ENCODE measurements at regions not wholly inside any gene's neighbourhood (a gene's known extent, or its start where the extent isn't known, plus 50 kb on each side); places are given as distances from the start of the nearest gene placed in this dataset.

DNA sequence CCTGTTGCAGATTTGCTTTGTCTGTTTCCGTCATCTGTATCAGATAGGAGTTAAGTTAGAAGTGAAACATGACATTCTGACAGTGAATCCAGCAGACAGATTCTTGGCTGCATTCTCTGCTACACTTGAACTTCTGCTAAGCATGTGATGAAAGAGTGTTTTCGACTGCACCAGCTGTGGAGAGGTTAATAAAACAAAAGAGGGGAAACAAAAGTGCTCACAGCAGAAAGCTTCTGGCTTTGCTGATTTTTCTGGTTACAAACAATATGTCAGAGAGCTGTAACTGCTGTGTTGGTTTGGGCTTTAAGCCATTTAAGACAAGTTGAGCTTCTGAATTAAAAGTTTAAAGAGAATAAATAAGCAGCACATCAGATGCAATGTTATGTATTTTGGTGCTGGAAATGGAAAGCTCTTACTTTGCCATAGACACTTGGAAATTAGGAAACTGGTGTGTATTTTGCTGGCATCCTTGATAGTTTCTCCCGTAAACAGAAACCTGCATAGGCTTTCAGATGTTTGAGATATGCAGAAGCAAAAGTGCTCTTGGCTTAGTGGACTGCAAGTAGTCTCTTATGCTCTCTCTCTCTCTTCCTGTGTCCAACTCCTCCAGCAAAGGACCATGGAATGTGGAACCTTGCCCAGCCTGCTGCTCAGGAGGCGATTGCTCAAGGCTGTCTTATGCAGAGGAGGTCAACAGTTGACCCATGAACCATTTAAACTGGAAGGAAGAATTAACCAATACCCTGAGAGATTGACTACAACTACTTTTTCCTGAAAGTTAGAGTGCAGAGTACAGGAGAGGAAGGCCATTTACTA is 104.9 kb downstream of the RPS12 start:
- TF ChIP-seq SUZ12 (IDR thresholded peaks at IDR 0.05; ENCODE audit: extremely low read depth, insufficient read depth, insufficient read length) (no peak), YY1 (IDR thresholded peaks at IDR 0.05; ENCODE audit: insufficient read depth, insufficient read length) (no peak), ZNF274 (IDR thresholded peaks at IDR 0.05; ENCODE audit: low read depth, low read length) (no peak)
- H3K9me3 ChIP-seq (ENCODE audit: insufficient read depth, low read length) = no peaks in the 10 kb centered on the region
- H3K4me3 ChIP-seq (ENCODE audit: insufficient read length, low read depth) = no peak overlapping the region

DNA sequence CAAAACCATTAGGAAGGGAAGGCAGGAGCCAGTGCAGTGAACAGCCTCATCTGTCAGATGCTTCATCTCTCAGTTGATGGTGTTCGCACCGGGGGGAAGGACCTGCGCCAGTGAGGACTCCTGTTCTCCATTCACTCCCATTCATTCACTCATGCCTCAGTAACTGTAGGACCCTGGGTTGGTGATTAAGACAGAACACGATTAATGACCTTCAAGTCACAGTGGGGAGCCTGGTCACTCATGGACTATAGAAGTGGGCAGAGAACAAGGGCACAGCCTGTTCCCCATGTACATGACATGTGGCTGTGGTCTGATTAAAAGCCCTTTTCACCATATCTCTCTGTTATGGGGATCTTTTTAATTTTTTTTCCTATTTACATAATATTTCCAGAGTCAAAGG is 113.3 kb downstream of the RPS12 start:
- Histone ChIP-seq H3K27me3 (ENCODE audit: insufficient read depth, insufficient read length) (no peaks in the 10 kb centered on the region), H3K4me1 (ENCODE audit: insufficient read depth, insufficient read length) (no peaks in the 10 kb centered on the region), H3K9ac (ENCODE audit: insufficient read length, low read depth) (no peak overlapping the region), H3K36me3 (ENCODE audit: insufficient read depth, insufficient read length, low read length) (no peaks in the 10 kb centered on the region), H3K9me3 (ENCODE audit: insufficient read depth, low read length) (no peaks in the 10 kb centered on the region), H3K4me3 (ENCODE audit: insufficient read length, low read depth) (no peak overlapping the region)
- no peak for DNase-seq (ENCODE audit: low read depth, low spot score)
- TF ChIP-seq ZNF274 (IDR thresholded peaks at IDR 0.05; ENCODE audit: low read depth, low read length) = no peak
- no peak for TF ChIP-seq SUZ12 (IDR thresholded peaks at IDR 0.05; ENCODE audit: extremely low read depth, insufficient read depth, insufficient read length)
- no peak for TF ChIP-seq YY1 (IDR thresholded peaks at IDR 0.05; ENCODE audit: insufficient read depth, insufficient read length)

More for the DNA sequence above, 104.9 kb downstream of the RPS12 start:
- no peaks in the 10 kb centered on the region for H3K27me3 ChIP-seq (ENCODE audit: insufficient read depth, insufficient read length)
- H3K4me1 ChIP-seq (ENCODE audit: insufficient read depth, insufficient read length) = no peaks in the 10 kb centered on the region
- H3K36me3 ChIP-seq (ENCODE audit: insufficient read depth, insufficient read length, low read length) = no peaks in the 10 kb centered on the region
- no peak overlapping the region for H3K9ac ChIP-seq (ENCODE audit: insufficient read length, low read depth)
- DNase-seq (ENCODE audit: low read depth, low spot score) = no peak

DNA sequence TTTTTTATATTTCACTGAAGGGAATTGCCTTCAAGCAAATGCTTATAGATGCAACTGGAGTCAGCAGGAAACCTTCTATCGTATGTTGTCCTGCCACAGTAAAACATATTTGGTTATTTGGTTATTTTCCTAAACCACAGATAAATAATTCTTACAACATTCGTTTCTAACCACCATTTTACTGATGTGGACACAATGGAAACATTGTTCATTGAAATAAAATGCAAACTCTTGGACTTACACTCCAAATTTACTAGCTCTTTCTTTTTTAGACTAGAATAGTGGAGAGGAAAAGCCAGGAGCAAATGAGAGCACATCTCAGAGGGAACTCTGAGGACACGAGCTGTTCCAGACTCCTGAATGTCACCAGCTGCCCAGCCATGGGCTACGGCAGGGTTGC is 114.8 kb downstream of the RPS12 start:
- H3K4me3 ChIP-seq (ENCODE audit: insufficient read length, low read depth) = no peak overlapping the region
- H3K9me3 ChIP-seq (ENCODE audit: insufficient read depth, low read length) = no peaks in the 10 kb centered on the region
- H3K4me1 ChIP-seq (ENCODE audit: insufficient read depth, insufficient read length) = no peaks in the 10 kb centered on the region
- DNase-seq (ENCODE audit: low read depth, low spot score) = no peak
- no peaks in the 10 kb centered on the region for H3K36me3 ChIP-seq (ENCODE audit: insufficient read depth, insufficient read length, low read length)
- TF ChIP-seq ZNF274 (IDR thresholded peaks at IDR 0.05; ENCODE audit: low read depth, low read length) (no peak), YY1 (IDR thresholded peaks at IDR 0.05; ENCODE audit: insufficient read depth, insufficient read length) (no peak), SUZ12 (IDR thresholded peaks at IDR 0.05; ENCODE audit: extremely low read depth, insufficient read depth, insufficient read length) (no peak)
- H3K27me3 ChIP-seq (ENCODE audit: insufficient read depth, insufficient read length) = no peaks in the 10 kb centered on the region
- no peak overlapping the region for H3K9ac ChIP-seq (ENCODE audit: insufficient read length, low read depth)

DNA sequence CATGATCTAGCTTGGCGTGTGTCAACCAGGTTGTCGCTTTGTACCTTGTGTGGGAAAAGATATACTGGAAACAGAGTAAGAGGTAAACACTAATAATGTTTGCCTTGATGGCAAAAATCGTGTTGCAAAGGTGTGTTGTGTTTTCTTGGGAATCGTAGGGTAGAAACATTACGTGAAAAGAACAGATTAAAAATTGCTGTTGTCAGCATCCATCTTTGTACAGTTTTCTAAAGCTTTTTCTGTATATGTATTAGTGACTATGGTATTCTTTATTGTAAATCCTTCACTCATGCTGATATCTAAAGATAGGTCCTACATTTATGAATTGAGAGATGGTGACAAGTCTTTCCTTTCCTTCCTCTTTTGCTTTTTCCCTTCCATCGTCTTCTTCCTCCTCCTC is 116.9 kb downstream of the RPS12 start:
- Histone ChIP-seq H3K36me3 (ENCODE audit: insufficient read depth, insufficient read length, low read length) (no peaks in the 10 kb centered on the region), H3K27me3 (ENCODE audit: insufficient read depth, insufficient read length) (no peaks in the 10 kb centered on the region), H3K4me1 (ENCODE audit: insufficient read depth, insufficient read length) (no peaks in the 10 kb centered on the region), H3K4me3 (ENCODE audit: insufficient read length, low read depth) (no peak overlapping the region), H3K9ac (ENCODE audit: insufficient read length, low read depth) (no peak overlapping the region), H3K9me3 (ENCODE audit: insufficient read depth, low read length) (no peaks in the 10 kb centered on the region)
- TF ChIP-seq SUZ12 (IDR thresholded peaks at IDR 0.05; ENCODE audit: extremely low read depth, insufficient read depth, insufficient read length) = no peak
- no peak for TF ChIP-seq YY1 (IDR thresholded peaks at IDR 0.05; ENCODE audit: insufficient read depth, insufficient read length)
- TF ChIP-seq ZNF274 (IDR thresholded peaks at IDR 0.05; ENCODE audit: low read depth, low read length) = no peak
- DNase-seq (ENCODE audit: low read depth, low spot score) = no peak

DNA sequence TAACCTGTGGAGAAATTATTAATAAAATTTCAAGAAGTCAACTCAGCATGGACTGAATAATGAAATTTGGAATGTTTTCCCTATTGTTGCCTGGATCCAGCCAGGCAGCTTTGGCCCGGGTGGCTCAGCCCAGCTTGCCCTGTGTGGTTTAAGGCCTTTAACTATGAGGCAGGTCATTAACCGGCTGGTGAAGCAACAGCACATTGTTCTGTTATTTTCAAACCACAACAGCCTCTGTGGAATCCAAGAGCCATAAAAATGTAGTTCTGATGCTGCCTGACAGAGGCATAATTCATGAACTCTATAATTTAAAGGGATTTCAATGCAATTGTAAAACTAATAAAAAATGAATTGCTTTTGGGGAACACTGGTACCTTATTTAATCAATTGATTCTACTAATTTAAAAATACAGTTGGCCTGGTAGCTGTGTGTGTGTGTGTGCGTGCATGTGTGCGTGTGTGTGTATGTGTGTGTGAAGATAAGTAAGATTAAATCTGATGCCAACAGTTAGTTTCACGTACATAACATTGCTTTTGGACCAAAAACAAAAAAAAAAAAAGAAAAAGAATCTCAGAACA is 117.7 kb downstream of the RPS12 start:
- Histone ChIP-seq H3K36me3 (ENCODE audit: insufficient read depth, insufficient read length, low read length) (no peaks in the 10 kb centered on the region), H3K9ac (ENCODE audit: insufficient read length, low read depth) (no peak overlapping the region), H3K4me1 (ENCODE audit: insufficient read depth, insufficient read length) (no peaks in the 10 kb centered on the region), H3K4me3 (ENCODE audit: insufficient read length, low read depth) (no peak overlapping the region), H3K9me3 (ENCODE audit: insufficient read depth, low read length) (no peaks in the 10 kb centered on the region), H3K27me3 (ENCODE audit: insufficient read depth, insufficient read length) (no peaks in the 10 kb centered on the region)
- TF ChIP-seq ZNF274 (IDR thresholded peaks at IDR 0.05; ENCODE audit: low read depth, low read length) (no peak), YY1 (IDR thresholded peaks at IDR 0.05; ENCODE audit: insufficient read depth, insufficient read length) (no peak), SUZ12 (IDR thresholded peaks at IDR 0.05; ENCODE audit: extremely low read depth, insufficient read depth, insufficient read length) (no peak)
- DNase-seq (ENCODE audit: low read depth, low spot score) = no peak

DNA sequence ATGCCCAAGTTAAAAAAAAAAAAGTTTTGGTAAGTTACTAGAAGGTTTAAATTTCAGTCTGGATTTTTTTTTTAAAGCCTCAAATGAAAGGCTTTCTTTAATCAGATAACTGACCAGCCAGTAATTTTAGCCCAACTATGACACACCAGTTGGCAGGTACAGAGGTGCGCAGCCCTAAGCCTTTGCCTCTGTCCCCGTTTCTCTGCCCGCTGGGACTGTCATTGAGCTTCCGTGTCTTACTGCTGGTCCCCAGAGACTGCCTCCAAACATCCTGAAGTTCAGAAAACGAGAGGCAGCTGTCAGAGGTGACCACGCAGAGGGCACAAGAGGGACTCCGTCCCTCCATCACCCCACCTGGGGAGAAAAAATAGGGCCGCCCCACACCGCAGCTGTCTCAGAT is 118.2 kb downstream of the RPS12 start:
- no peaks in the 10 kb centered on the region for H3K36me3 ChIP-seq (ENCODE audit: insufficient read depth, insufficient read length, low read length)
- no peak overlapping the region for H3K9ac ChIP-seq (ENCODE audit: insufficient read length, low read depth)
- no peaks in the 10 kb centered on the region for H3K9me3 ChIP-seq (ENCODE audit: insufficient read depth, low read length)
- no peak overlapping the region for H3K4me3 ChIP-seq (ENCODE audit: insufficient read length, low read depth)
- no peaks in the 10 kb centered on the region for H3K27me3 ChIP-seq (ENCODE audit: insufficient read depth, insufficient read length)
- no peak for DNase-seq (ENCODE audit: low read depth, low spot score)
- TF ChIP-seq SUZ12 (IDR thresholded peaks at IDR 0.05; ENCODE audit: extremely low read depth, insufficient read depth, insufficient read length) = no peak
- no peak for TF ChIP-seq ZNF274 (IDR thresholded peaks at IDR 0.05; ENCODE audit: low read depth, low read length)
- TF ChIP-seq YY1 (IDR thresholded peaks at IDR 0.05; ENCODE audit: insufficient read depth, insufficient read length) = no peak
- H3K4me1 ChIP-seq (ENCODE audit: insufficient read depth, insufficient read length) = no peaks in the 10 kb centered on the region

DNA sequence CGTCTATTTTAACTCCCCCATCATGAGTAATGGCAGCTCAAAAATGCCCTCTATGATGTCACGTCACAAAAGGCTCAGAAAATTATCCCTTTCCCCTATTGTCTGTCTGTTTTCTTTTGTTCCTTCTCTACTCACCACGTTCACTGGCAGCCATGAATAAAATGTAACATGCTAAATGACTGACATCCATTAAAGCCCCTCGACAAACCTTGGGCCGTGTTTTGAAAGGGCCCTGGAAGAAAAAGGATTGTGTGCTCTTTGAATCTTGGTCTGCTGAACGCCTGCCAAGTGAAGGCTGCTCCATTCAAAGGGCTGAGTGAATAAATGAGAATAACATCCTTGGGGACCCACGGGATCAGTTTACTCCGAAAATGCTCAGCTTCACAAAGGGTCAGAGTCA is 118.7 kb downstream of the RPS12 start:
- TF ChIP-seq YY1 (IDR thresholded peaks at IDR 0.05; ENCODE audit: insufficient read depth, insufficient read length) (no peak), ZNF274 (IDR thresholded peaks at IDR 0.05; ENCODE audit: low read depth, low read length) (no peak), SUZ12 (IDR thresholded peaks at IDR 0.05; ENCODE audit: extremely low read depth, insufficient read depth, insufficient read length) (no peak)
- H3K27me3 ChIP-seq (ENCODE audit: insufficient read depth, insufficient read length) = no peaks in the 10 kb centered on the region
- no peaks in the 10 kb centered on the region for H3K4me1 ChIP-seq (ENCODE audit: insufficient read depth, insufficient read length)
- no peak overlapping the region for H3K4me3 ChIP-seq (ENCODE audit: insufficient read length, low read depth)
- H3K36me3 ChIP-seq (ENCODE audit: insufficient read depth, insufficient read length, low read length) = no peaks in the 10 kb centered on the region
- no peak for DNase-seq (ENCODE audit: low read depth, low spot score)
- H3K9me3 ChIP-seq (ENCODE audit: insufficient read depth, low read length) = no peaks in the 10 kb centered on the region
- H3K9ac ChIP-seq (ENCODE audit: insufficient read length, low read depth) = no peak overlapping the region

Data from NT2/D1 (cell line).